ENCODE measurements at regions not wholly inside any gene's neighbourhood (a gene's known extent, or its start where the extent isn't known, plus 50 kb on each side); places are given as distances from the start of the nearest gene placed in this dataset.
"Not testable (repeated sequence)": the region's sequence is repeated elsewhere in the genome, so short reads cannot be mapped to it uniquely, and the experiment has no call there.

DNA sequence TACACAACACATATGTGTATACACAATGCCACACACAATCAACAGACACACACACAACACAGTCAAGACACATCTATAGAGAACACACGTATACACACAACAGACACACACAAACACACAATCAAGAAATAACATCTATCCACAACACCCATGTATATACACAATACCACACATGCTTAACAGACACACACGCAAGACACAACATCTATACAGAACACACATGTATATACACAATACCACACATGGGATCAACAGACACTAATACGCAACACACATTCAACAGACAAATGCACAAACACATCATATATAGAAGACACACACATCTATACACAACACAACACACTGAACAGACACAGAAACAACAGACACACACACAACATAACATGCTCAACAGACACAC lies 234.8 kb downstream of the SHOX start:
- H3K9me3 ChIP-seq (replicated peaks), result no peaks in the 10 kb centered on the region
- H3K36me3 ChIP-seq, result no peaks in the 10 kb centered on the region
- H3K27me3 ChIP-seq, result no peaks in the 10 kb centered on the region
- no peaks in the 10 kb centered on the region for H3K4me1 ChIP-seq
- no peak overlapping the region for H3K27ac ChIP-seq
- H3K4me3 ChIP-seq, result no peak overlapping the region
- DNase-seq, result no peak

DNA sequence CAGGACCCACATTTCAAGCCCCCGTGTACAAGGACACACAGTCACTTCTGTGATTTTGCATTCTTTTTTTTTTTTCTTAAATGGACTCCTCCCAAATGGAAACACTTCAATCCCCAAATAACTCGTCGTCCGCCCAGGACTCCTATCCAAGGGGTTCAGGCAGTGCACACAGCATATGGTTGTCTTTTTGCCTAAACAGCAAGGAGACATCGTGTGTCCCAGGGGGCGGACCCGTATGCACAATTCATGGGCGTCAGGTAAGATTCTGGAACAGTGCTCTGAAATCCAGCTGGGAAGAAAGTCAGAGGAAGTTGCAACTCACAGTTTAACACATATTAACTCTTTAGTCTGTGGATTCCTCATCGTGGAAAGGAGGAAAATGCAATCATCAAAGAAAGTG lies 231.3 kb downstream of the SHOX start:
- no peak overlapping the region for H3K27ac ChIP-seq
- no peaks in the 10 kb centered on the region for H3K27me3 ChIP-seq
- no peak for DNase-seq
- H3K9me3 ChIP-seq (replicated peaks), result 0 out of 2 replicates have a peak, but pooled peaks cover 3% of the 10 kb centered on the region
- no peak overlapping the region for H3K4me3 ChIP-seq
- H3K36me3 ChIP-seq, result no peaks in the 10 kb centered on the region
- H3K4me1 ChIP-seq, result no peaks in the 10 kb centered on the region

DNA sequence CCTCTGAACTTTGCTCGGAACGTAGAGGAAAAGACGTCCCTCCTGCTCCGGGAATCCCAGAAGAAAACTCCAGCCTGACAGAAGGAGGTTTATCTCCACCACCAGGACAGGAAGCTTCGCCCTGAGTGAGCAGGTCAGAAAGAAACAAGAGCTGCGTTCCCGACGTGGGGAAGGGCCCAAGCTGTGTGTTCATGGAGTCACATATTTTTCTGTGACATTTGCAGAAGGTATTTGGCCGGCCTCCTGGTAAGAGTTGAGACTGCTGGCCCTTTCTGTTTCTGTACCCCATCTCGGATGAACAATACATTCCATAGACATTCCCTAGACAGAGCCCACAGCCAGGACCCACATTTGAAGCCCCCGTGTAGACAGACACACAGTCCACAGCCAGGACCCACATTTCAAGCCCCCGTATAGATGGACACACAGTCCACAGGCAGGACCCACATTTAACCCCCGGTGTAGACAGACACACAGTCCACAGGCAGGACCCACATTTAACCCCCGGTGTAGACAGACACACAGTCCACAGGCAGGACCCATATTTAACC lies 230.8 kb downstream of the SHOX start:
- H3K36me3 ChIP-seq, result no peaks in the 10 kb centered on the region
- DNase-seq, result no peak
- no peaks in the 10 kb centered on the region for H3K27me3 ChIP-seq
- H3K9me3 ChIP-seq (replicated peaks), result 0 out of 2 replicates have a peak, but pooled peaks cover 3% of the 10 kb centered on the region
- no peak overlapping the region for H3K27ac ChIP-seq
- H3K4me1 ChIP-seq, result no peaks in the 10 kb centered on the region
- H3K4me3 ChIP-seq, result no peak overlapping the region

DNA sequence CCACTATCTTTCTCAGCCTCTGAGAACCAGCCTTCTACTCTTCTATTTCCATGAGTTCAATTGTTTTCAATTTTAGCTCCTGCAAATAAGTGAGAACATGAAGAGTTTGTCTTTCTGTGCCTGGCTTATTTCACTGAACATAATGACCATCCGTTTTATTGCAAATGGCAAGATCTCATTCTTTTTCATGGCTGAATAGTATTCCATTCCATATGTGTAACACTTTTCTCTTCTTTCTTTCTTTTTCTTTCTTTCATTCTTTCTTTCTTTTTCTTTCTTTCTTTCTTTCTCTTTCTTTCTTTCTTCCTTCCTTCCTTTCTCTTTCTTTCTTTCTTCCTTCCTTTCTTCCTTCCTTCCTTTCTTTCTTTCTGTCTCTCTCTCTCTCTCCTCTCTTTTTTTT lies 228.7 kb downstream of the SHOX start:
- Histone ChIP-seq H3K4me1 (no peaks in the 10 kb centered on the region), H3K4me3 (no peak overlapping the region), H3K27ac (no peak overlapping the region), H3K36me3 (no peaks in the 10 kb centered on the region), H3K9me3 (replicated peaks) (0 out of 2 replicates have a peak, but pooled peaks cover 3% of the 10 kb centered on the region), H3K27me3 (no peaks in the 10 kb centered on the region)
- no peak for DNase-seq

DNA sequence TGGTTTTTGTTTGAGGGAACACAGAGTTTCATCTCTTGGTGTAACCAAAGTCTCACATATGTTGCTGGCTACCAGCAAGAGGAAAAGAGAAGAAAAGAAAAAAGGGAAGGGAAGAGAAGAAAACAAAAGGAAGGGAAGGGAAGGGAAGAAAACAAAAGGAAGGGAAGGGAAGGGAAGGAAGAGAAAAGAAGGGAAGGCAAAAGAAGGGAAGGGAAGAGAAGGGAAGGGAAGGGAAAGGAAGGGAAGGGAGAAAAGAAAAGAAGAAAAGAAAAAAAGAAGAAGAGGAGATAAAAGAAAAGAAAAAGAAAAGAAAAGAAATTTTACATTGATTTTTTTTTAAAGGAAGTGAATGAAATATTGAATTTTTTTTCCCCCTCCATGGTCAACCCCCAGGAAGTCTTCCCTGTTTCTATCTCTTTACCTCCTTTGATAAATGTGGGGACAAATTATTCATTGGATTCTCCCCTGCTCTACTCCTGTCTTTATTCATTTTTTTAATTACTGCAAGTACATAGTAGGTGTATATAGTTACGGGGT lies 228.0 kb downstream of the SHOX start:
- 0 out of 2 replicates have a peak, but pooled peaks cover 3% of the 10 kb centered on the region for H3K9me3 ChIP-seq (replicated peaks)
- no peaks in the 10 kb centered on the region for H3K4me1 ChIP-seq
- H3K36me3 ChIP-seq, result no peaks in the 10 kb centered on the region
- no peaks in the 10 kb centered on the region for H3K27me3 ChIP-seq
- H3K27ac ChIP-seq, result no peak overlapping the region
- no peak overlapping the region for H3K4me3 ChIP-seq
- DNase-seq, result no peak

DNA sequence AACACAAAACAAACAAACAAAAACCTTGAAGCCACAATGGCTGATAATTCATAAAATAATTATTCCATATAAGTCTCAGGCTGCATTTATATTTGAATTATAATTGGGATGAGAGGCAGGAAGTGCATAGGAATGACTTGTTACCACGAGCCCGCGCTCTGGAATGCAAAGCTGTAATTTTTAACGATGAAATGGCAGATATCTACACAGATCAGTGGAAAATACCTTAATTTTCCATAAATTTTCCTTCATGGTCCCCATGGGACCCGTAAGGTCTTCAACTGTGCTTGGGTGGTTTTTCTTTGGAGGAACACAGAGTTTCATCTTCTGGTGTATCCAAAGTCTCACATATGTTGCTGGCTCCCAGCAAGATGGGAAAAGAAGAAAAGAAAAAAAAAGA lies 226.8 kb downstream of the SHOX start:
- no peak overlapping the region for H3K27ac ChIP-seq
- H3K36me3 ChIP-seq, result no peaks in the 10 kb centered on the region
- no peaks in the 10 kb centered on the region for H3K27me3 ChIP-seq
- no peak for DNase-seq
- H3K4me3 ChIP-seq, result peak overlapping the region; percentile 35
- H3K4me1 ChIP-seq, result no peaks in the 10 kb centered on the region
- 0 out of 2 replicates have a peak, but pooled peaks cover 3% of the 10 kb centered on the region for H3K9me3 ChIP-seq (replicated peaks)

DNA sequence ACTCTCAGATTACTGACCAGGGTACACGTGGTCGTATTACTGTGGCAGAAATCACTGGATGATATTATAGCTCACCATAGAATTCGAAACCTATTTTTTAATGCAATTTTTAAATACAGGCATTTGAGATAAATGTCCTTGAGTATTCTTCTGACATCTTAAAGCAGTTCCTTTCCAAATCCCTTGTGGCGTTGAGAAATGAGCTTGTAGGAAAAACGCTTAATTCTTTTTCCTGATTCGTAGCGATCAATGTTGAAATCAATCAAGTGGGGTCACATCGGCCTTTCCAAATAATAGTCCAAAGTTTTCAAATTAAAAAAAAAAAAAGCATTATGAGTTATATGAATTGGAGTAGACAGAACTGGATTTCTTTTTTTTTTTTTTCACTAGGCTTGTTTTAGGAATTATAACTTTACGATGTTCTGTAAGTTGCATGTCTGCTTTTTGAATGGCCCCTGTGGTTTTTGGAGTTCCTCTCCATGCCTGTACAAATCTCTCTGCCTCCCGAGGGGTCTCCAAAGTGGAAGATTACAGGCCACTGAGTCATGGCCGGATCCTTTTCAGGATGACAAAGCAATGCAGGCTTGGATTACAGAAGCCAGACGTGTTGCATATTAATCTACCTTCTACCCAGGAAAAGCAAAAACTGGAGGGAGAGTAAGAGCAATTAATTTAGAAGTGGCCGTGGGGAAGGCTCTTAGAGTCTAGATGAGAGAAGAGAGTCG lies 226.1 kb downstream of the SHOX start:
- no peaks in the 10 kb centered on the region for H3K27me3 ChIP-seq
- H3K4me3 ChIP-seq, result peak overlapping the region; percentile 35
- no peak overlapping the region for H3K27ac ChIP-seq
- H3K36me3 ChIP-seq, result no peaks in the 10 kb centered on the region
- H3K4me1 ChIP-seq, result no peaks in the 10 kb centered on the region
- peak; percentile 19 to 29 for DNase-seq
- 0 out of 2 replicates have a peak, but pooled peaks cover 3% of the 10 kb centered on the region for H3K9me3 ChIP-seq (replicated peaks)

DNA sequence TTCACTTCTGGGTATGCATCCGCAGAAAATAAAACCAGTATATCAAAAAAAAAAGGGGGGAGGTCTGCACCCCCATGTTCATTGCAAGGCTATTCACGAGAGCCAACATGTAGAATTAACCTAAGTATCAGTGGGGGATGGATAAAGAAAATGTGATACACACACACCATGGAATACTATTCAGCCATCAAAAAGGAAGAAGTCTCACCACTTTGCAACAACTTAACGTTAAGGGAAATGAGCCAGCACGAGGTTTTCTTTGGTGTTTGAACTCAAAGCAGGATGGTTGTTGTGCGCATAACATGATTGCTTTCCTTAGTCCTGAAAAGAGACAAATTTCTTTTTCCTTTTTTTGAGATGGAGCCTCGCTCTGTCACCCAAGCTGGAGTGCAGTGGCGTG lies 222.7 kb downstream of the SHOX start:
- no peak for DNase-seq
- no peaks in the 10 kb centered on the region for H3K9me3 ChIP-seq (replicated peaks)
- H3K27me3 ChIP-seq, result no peaks in the 10 kb centered on the region
- H3K27ac ChIP-seq, result no peak overlapping the region
- no peaks in the 10 kb centered on the region for H3K36me3 ChIP-seq
- H3K4me1 ChIP-seq, result no peaks in the 10 kb centered on the region
- H3K4me3 ChIP-seq, result no peak overlapping the region

DNA sequence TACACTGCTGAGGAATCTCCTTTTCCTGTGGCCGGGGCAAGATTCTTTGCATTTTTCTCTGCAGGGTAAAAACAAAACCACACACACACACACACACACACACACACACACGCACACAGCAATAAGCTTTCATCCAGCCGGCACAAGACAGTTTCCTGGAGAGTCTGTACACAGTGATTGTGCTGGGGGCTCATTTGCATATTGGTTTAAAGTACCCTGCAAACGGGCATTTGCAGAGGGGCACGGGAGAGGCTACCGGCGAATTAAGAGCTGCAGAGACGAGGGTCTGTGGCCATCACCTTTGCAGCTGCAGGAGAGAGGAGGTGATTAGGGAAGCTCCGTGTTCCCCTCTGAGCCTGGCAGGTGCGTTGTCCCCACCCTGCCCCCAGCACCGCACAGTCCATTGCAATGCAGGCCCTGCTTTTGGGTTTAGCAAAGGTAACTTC lies 219.9 kb downstream of the SHOX start:
- DNase-seq, result peak in 1 of 2 experiments; percentile 19
- Histone ChIP-seq H3K27me3 (no peaks in the 10 kb centered on the region), H3K4me1 (no peaks in the 10 kb centered on the region), H3K36me3 (no peaks in the 10 kb centered on the region), H3K9me3 (replicated peaks) (no peaks in the 10 kb centered on the region), H3K4me3 (no peak overlapping the region), H3K27ac (no peak overlapping the region)

DNA sequence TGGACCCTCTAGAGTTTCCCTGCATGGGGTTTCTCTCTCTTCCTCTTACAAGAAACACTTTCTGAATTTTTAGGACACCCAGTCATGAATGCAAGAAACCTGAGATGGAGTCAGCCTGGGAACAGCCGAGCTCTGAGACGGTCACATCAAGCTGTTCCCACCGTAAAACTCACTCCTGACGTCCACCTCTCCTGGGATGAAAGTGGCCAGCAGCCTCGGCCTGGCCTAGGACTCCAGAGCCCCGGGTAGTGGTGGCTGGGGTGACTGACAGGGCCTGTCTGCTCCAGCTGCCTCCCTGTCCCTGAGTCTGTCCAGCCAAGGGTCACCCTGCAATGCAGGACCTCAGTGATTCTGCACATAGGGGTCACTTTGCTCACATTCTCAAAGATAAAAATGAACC lies 217.8 kb downstream of the SHOX start:
- peak overlapping the region; percentile 20; the same call in 1 of the 2 replicates for H3K4me3 ChIP-seq

DNA sequence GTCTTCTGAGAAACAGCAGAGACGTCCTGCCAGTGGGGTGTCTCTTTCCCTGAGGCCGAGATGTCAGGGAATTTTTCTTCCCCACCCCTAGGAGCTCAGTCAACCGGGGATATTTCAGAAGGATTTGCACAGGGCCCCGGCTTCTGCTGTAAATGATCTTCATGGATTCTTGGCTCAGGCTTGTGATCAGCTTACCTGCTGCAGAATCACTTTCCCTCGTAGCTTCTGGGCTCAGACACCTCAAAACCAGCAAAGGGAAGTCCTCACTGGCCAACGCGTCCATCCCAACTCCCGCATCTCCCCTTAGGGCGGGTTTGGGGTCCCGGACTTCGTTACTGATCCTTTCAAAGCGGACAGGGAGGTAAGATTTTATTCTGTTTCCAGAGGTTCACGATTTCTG lies 212.7 kb downstream of the SHOX start:
- DNase-seq, result peak in 1 of 2 experiments; percentile 28
- no peaks in the 10 kb centered on the region for H3K4me1 ChIP-seq
- H3K27ac ChIP-seq, result no peak overlapping the region
- no peaks in the 10 kb centered on the region for H3K36me3 ChIP-seq
- H3K27me3 ChIP-seq, result no peaks in the 10 kb centered on the region
- no peaks in the 10 kb centered on the region for H3K9me3 ChIP-seq (replicated peaks)
- peak overlapping the region; percentile 34; the same call in 1 of the 2 replicates for H3K4me3 ChIP-seq

More for the DNA sequence above, 217.8 kb downstream of the SHOX start:
- no peaks in the 10 kb centered on the region for H3K4me1 ChIP-seq
- H3K27ac ChIP-seq, result peak overlapping the region; percentile 2; the same call in 1 of the 2 replicates
- H3K9me3 ChIP-seq (replicated peaks), result no peaks in the 10 kb centered on the region
- DNase-seq, result peak; percentile 49 to 55
- no peaks in the 10 kb centered on the region for H3K27me3 ChIP-seq
- no peaks in the 10 kb centered on the region for H3K36me3 ChIP-seq

DNA sequence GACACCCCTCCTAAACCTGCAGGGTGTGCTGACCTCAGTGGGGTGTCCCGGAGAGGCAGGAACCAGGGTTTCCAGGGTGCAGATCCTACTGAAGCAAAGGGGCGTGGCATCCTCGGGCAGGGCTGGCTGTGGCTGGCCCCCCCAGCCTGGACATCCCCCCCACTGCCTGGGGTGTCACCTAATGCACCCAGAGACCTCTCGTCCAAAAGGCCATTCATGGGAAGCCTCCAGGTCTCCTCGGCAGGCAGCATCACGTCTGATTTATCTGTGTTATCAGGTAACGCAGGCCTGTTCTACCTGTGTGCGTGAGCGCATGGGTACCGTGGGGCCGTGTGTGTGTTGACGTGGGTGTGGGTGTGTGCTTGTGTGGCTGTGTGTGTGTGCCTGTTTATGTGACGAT lies 210.0 kb downstream of the SHOX start:
- no peak overlapping the region for H3K27ac ChIP-seq
- no peaks in the 10 kb centered on the region for H3K27me3 ChIP-seq
- no peaks in the 10 kb centered on the region for H3K36me3 ChIP-seq
- no peak overlapping the region for H3K4me3 ChIP-seq
- H3K4me1 ChIP-seq, result no peaks in the 10 kb centered on the region
- DNase-seq, result no peak
- H3K9me3 ChIP-seq (replicated peaks), result no peaks in the 10 kb centered on the region

DNA sequence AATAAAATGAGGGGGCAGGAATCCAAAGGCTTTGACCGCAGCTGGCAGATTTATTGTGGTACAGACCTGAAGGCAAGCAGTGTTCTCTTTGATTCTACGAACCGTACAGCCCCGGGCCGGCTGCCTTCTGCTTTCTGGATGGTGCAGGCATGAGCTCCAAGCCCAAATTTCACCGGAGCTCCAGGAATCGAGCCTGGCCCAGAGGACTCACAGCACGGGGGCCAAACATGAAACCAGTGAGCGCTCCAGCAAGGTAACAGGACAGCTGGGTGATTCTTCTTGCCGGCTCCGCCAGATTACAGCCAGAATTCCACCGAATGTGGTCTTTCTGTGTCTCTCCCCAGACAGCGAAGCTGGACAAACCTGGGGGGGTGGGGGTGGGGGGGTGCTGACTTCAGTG lies 208.1 kb downstream of the SHOX start:
- H3K4me1 ChIP-seq; H3K27ac ChIP-seq; H3K36me3 ChIP-seq; H3K9me3 ChIP-seq (replicated peaks); H3K27me3 ChIP-seq: not testable (repeated sequence)
- peak; percentile 9 to 19 for DNase-seq
- H3K4me3 ChIP-seq, result peak overlapping the region; percentile 29

DNA sequence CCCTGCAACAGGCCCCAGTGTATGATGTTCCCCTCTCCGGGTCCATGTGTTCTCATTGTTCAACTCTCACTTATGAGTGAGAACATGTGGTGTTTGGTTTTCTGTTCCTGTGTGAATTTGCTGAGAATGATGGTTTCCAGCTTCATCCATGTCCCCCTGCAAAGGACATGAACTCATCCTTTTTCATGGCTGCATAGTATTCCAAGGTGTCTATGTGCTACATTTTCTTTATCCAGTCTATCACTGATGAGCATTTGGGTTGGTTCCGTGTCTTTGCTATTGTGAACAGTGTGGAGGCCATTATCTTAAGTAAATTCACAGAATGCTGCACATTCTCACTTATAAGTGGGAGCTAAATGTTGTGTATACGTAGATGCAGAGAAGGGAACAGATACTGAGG lies 205.3 kb downstream of the SHOX start:
- H3K4me1 ChIP-seq; DNase-seq; H3K36me3 ChIP-seq; H3K27me3 ChIP-seq; H3K4me3 ChIP-seq; H3K27ac ChIP-seq; H3K9me3 ChIP-seq (replicated peaks): not testable (repeated sequence)

DNA sequence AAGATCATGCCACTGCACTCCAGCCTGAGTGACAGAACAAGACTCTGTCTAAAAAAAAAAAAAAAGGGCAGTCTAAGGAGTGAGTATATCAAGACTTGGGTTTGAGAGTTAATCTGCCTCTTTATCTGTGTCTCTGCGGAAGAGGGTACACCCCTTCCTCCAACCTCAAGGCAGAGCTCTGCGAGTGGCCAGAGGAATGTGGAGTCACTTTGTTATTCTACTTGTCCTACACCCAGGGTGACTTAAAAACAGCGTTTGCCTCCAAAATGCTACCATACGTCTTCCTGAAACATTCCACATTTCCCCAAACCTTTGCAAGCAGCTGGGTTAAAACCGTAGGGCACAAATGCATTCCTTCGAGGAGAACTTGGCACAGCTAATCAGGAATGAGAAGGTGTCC lies 199.9 kb downstream of the SHOX start:
- Histone ChIP-seq H3K4me1 (no peaks in the 10 kb centered on the region), H3K36me3 (no peaks in the 10 kb centered on the region), H3K27ac (no peak overlapping the region), H3K9me3 (replicated peaks) (no peaks in the 10 kb centered on the region), H3K4me3 (no peak overlapping the region), H3K27me3 (no peaks in the 10 kb centered on the region)
- no peak for DNase-seq

Measured in SJCRH30 (cell line).